BE2C (cell line): ENCODE measurements at regions not wholly inside any gene's neighbourhood (a gene's known extent, or its start where the extent isn't known, plus 50 kb on each side); places are given as distances from the start of the nearest gene placed in this dataset.
A peak's percentile ranks its signal among the peaks of the same experiment; 100 is the strongest.
"Not testable (repeated sequence)": the region's sequence is repeated elsewhere in the genome, so short reads cannot be mapped to it uniquely, and the experiment has no call there.

Experiments
- DNase-seq: peaks from one replicate; pipeline ENCODE4 v3.0.0-alpha.2; 2020
- H3K27me3 ChIP-seq: fragments of 250-450 bp; sonication (Bioruptor Pico); 2 replicates; pipeline ENCODE4 v1.5.1; 2020; ENCODE audit warnings: mild to moderate bottlenecking
- H3K36me3 ChIP-seq: fragments of 250-450 bp; sonication (Bioruptor Pico); 2 replicates; pipeline ENCODE4 v1.5.1; 2020; ENCODE audit warnings: mild to moderate bottlenecking
- H3K4me1 ChIP-seq: fragments of 250-450 bp; sonication (Bioruptor Pico); 2 replicates; pipeline ENCODE4 v1.5.1; 2020
- H3K4me3 ChIP-seq: 2 replicates; pipeline ENCODE4 v1.5.1; 2011; ENCODE audit warnings: low read depth, low read length
- H3K9me3 ChIP-seq: fragments of 250-450 bp; sonication (Bioruptor Pico); 2 replicates; pipeline ENCODE4 v1.5.1; 2020
- CTCF ChIP-seq: IDR thresholded peaks from 2 replicates; pipeline ENCODE4 v1.5.1; 2012; ENCODE audit warnings: mild to moderate bottlenecking, low read depth, low read length

DNA sequence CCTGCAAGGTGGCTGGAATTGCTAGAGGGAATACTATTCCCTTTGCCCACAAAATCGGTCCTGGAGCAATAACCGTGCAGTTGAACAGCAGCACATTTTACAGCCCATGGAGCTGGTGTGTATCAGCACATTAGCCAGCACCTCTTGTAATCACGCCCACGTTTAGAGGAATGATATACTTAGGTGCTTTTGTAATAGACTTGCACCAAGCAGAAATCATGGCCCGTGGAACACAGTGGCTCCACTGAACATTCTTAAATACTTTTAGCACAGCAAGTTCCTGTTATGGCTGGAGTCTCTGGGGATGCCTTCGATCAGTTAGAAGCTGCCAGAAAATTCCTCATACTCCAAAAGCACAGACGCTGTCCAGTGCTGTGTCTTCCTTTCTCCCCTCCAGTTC is 218.1 kb upstream of the FAM78B start:
- TF ChIP-seq CTCF: no peak
- no peaks in the 10 kb centered on the region for H3K9me3 ChIP-seq
- H3K4me1 ChIP-seq: no peaks in the 10 kb centered on the region; the same call in 1 of the 2 replicates
- H3K4me3 ChIP-seq: no peak overlapping the region
- H3K27me3 ChIP-seq: no peaks in the 10 kb centered on the region
- DNase-seq: no peak
- no peaks in the 10 kb centered on the region for H3K36me3 ChIP-seq

DNA sequence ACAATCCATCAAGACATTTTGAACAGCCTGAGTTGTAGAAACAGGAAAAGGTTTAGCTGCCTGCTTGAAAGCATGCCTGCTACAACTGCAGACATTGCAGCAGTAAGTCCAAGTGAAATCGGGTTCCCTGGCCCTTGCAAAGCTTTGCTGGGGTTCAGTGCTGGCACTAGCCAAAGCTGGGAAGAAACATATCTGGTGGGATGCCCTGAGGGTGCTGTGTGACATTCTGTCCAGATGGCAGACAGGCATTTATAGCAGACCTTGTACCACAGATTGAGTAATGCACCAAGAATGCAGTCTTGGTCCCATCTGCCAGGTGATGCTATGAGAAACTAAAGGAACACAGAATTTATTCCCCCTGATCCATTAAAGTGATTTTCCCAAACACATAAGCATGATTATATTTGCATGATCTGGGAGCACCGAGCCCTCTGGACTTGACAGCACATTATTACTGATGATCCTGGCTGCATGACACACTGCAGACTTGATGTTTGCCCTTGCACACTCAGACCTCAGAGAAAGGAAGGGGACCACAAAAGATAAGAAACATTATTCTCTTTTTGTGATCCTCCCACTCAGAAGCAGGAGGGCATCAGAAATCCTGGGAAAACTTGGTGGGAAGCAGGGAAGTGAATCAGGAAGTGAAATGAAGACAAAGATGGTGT is 223.7 kb upstream of the FAM78B start:
- no peak for TF ChIP-seq CTCF
- peak; percentile 42 for DNase-seq
- no peaks in the 10 kb centered on the region for H3K4me1 ChIP-seq
- H3K9me3 ChIP-seq: no peaks in the 10 kb centered on the region
- no peak overlapping the region for H3K4me3 ChIP-seq
- H3K27me3 ChIP-seq: no peaks in the 10 kb centered on the region
- H3K36me3 ChIP-seq: no peaks in the 10 kb centered on the region

DNA sequence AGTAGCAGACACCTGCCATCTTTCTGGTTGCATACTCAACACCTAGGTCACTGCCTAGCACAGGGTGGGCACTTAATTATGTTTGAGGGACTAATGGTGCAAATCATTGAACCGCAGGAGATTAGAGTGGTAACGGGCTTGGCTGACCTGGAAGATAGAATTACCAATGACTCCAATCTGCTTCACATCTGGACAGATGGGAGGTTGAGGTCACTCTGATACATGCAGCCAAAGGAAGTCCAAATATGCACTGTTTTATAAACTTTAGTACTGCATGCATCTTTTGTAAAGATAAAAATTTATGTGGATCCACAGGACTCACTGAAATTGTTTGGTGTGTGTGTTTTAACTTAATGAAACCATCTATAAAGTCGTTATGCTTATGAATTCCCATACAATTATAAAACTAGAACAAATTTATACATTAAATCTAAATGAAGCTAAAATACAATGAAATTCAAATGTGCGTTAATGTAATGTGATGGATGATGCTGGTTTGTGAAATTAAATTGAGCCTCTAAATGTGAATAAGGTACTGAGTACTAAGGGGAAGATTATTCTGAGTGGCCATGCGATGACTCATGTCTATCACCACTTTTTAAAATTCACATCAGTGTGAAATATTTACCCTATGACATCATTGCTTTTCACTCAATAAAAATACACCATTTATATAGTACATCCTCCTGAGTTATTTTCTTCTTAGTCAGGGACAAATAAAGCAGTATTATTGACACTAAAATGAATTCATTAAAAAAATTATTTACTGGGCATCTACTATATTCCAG is 224.7 kb upstream of the FAM78B start:
- no peaks in the 10 kb centered on the region for H3K36me3 ChIP-seq
- no peaks in the 10 kb centered on the region for H3K9me3 ChIP-seq
- no peak for DNase-seq
- no peaks in the 10 kb centered on the region for H3K27me3 ChIP-seq
- H3K4me1 ChIP-seq: no peaks in the 10 kb centered on the region
- H3K4me3 ChIP-seq: no peak overlapping the region
- no peak for TF ChIP-seq CTCF

GRCh38 chr1:166395729-166396128 is 228.9 kb upstream of the FAM78B start:
- no peaks in the 10 kb centered on the region for H3K36me3 ChIP-seq
- DNase-seq: no peak
- no peaks in the 10 kb centered on the region for H3K9me3 ChIP-seq
- no peak for TF ChIP-seq CTCF
- H3K4me3 ChIP-seq: no peak overlapping the region
- H3K4me1 ChIP-seq: no peaks in the 10 kb centered on the region
- no peaks in the 10 kb centered on the region for H3K27me3 ChIP-seq

DNA sequence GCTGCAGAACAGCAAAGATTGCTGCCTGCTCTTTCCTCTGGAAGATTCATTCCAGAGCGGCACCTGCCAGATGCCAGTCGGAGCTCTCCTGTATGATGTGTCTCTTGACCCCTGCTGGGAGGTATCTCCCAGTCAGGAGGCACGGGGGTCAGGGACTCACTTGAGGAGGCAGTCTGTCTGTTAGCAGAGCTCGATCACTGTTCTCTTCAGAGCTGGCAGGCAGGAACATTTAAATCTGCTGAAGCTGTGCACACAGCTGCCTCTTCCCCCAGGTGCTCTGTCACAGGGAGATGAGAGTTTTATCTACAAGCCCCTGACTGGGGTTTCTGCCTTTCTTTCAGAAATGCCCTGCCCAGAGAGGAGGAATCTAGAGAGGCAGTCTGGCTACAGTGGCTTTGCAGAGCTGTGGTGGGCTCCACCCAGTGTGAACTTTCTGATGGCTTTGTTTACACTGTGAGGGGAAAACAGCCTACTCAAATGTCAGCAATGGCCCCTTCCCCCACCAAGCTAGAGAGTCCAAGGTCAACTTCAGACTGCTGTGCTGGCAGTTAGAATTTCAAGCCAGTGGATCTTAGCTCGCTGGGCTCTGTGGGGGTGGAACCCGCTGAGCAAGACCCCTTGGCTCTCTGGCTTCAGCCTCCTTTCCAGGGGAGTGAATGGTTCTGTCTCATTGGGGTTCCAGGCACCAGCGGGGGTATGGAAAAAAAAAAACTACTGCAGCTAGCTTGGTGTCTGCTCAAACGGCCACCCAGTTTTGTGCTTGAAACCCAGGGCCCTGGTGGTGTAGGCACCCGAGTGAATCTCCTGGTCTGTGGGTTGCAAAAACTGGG is 242.7 kb upstream of the FAM78B start:
- not testable (repeated sequence) for H3K36me3 ChIP-seq, H3K4me1 ChIP-seq, DNase-seq, H3K4me3 ChIP-seq, H3K9me3 ChIP-seq, H3K27me3 ChIP-seq

DNA sequence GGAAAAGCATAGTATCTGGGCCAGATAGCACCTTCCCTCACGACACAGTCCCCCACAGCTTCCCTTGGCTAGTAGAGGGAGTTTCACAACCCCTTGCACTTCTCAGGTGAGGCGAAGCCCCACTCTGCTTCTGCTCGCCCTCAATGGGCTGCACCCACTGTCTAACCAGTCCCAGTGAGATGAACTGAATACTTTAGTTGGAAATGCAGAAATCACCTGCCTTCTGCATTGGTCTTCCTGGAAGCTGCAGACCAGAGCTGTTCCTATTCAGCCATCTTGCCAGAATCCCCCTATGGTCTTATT is 243.2 kb upstream of the FAM78B start:
- H3K27me3 ChIP-seq: no peaks in the 10 kb centered on the region
- no peaks in the 10 kb centered on the region for H3K36me3 ChIP-seq
- DNase-seq: no peak
- H3K9me3 ChIP-seq: no peaks in the 10 kb centered on the region; the same call in 1 of the 2 replicates
- no peak for TF ChIP-seq CTCF
- H3K4me1 ChIP-seq: no peaks in the 10 kb centered on the region
- no peak overlapping the region for H3K4me3 ChIP-seq

GRCh38 chr1:166416831-166417230 is 250.0 kb upstream of the FAM78B start:
- H3K36me3 ChIP-seq, DNase-seq, H3K4me1 ChIP-seq, H3K9me3 ChIP-seq, H3K27me3 ChIP-seq, H3K4me3 ChIP-seq: not testable (repeated sequence)
